GM12878 (cell line): ENCODE measurements at regions not wholly inside any gene's neighbourhood (a gene's known extent, or its start where the extent isn't known, plus 50 kb on each side); places are given as distances from the start of the nearest gene placed in this dataset.

Experiments used
- ATAC-seq: fragments of 200-7000 bp; cut with Tn5 transposase; 3 replicates; pipeline ENCODE4 v1.9.1; 2020; ENCODE audit warnings: mild to moderate bottlenecking, moderate library complexity
- BruUV-seq: library from RNA; stranded (reverse); fragments of 400-500 nt; replicated peaks from 2 replicates; lab custom pipeline; 2021; lab: Mats Ljungman, UMichigan
- CTCF ChIA-PET: fragments of 300-600 bp; sonication (Branson Sonifier 250); formaldehyde crosslinking; extraction: SDS; loops from one replicate; lab custom pipeline; 2021; ENCODE audit warnings: inconsistent platforms; lab: Yijun Ruan, JAX
- POLR2A ChIA-PET: fragments of 350-600 bp; formaldehyde crosslinking; extraction: SDS; loops from one replicate; lab custom pipeline; 2021; ENCODE audit warnings: inconsistent platforms; lab: Charles Lee
- RAD21 ChIA-PET: fragments of 300-600 bp; sonication (Branson Sonifier 250); formaldehyde crosslinking; loops from one replicate; lab custom pipeline; 2023; ENCODE audit warnings: antibody characterized with exemption; ENCODE audit not compliant: unreplicated experiment; lab: Charles Lee
- SMC1A ChIA-PET: fragments of 300-600 bp; sonication (Branson Sonifier 250); formaldehyde crosslinking; loops from one replicate; lab custom pipeline; 2023; ENCODE audit not compliant: unreplicated experiment, uncharacterized antibody; lab: Charles Lee
- DNase-seq: peaks from one replicate; pipeline ENCODE4 v3.0.0-alpha.2; 2011; ENCODE audit warnings: low read depth, low spot score
- FAIRE-seq: peaks from 3 replicates; lab custom pipeline; 2011; peaks lifted over from hg19 to GRCh38; lab: Jason Lieb, UNC
- H2AFZ ChIP-seq: 2 replicates; pipeline ENCODE4 v1.6.0; 2011; ENCODE audit warnings: low read depth, low read length, control low read depth; ENCODE audit not compliant: control insufficient read depth
- H3K27ac ChIP-seq: 2 replicates; pipeline ENCODE4 v1.5.1; 2011; ENCODE audit warnings: control low read depth; ENCODE audit not compliant: control insufficient read depth, insufficient read depth
- H3K27me3 ChIP-seq, 2 experiments: replicated peaks in 1 of 2; 2 replicates each; pipeline versions ENCODE4 v1.6.0 to v1.6.1; 2011; ENCODE audit warnings: low read length in 1 of 2; ENCODE audit not compliant: control insufficient read depth in 2 of 2, insufficient read depth in 2 of 2
- H3K36me3 ChIP-seq, 2 experiments: 2 replicates each; pipeline ENCODE4 v1.5.1; 2011; ENCODE audit warnings: low read length in 1 of 2; ENCODE audit not compliant: control insufficient read depth in 2 of 2, insufficient read depth in 2 of 2
- H3K4me1 ChIP-seq: 2 replicates; pipeline ENCODE4 v1.6.1; 2011; ENCODE audit warnings: mild to moderate bottlenecking, low read length, moderate library complexity, mixed read lengths; ENCODE audit not compliant: control insufficient read depth, insufficient read depth
- H3K4me2 ChIP-seq: 2 replicates; pipeline ENCODE4 v1.6.0; 2011; ENCODE audit warnings: control low read depth; ENCODE audit not compliant: control insufficient read depth, insufficient read depth
- H3K4me3 ChIP-seq: fragments of 200-600 bp; sonication (generic); 2 replicates; pipeline ENCODE4 v1.5.1; 2016
- H3K79me2 ChIP-seq: 2 replicates; pipeline ENCODE4 v1.6.0; 2011; ENCODE audit warnings: low read length; ENCODE audit not compliant: control insufficient read depth, insufficient read depth
- H3K9ac ChIP-seq: 2 replicates; pipeline ENCODE4 v1.8.0; 2011; ENCODE audit warnings: low read length, control low read depth, mixed read lengths; ENCODE audit not compliant: control insufficient read depth, insufficient read depth
- H3K9me3 ChIP-seq: replicated peaks from 3 replicates; pipeline ENCODE4 v1.5.1; 2011; ENCODE audit warnings: mild to moderate bottlenecking, low read length; ENCODE audit not compliant: control insufficient read depth, insufficient read depth
- H4K20me1 ChIP-seq: 2 replicates; pipeline ENCODE4 v1.6.0; 2011; ENCODE audit not compliant: control insufficient read depth, insufficient read depth
- ATF7 ChIP-seq: fragments of 450-650 bp; IDR thresholded peaks from 2 replicates; pipeline ENCODE4 v1.6.1; 2016; ENCODE audit warnings: low read depth, mild to moderate bottlenecking
- CTCF ChIP-seq, 3 experiments: IDR thresholded peaks in 2 of 3; conservative IDR thresholded peaks in 1 of 3; 2 replicates each; pipeline ENCODE4 v1.5.1; 2011; ENCODE audit warnings: low read depth in 3 of 3, low read length in 3 of 3, mild to moderate bottlenecking in 3 of 3, control low read depth in 2 of 3, moderate library complexity in 2 of 3, inconsistent platforms in 1 of 3, mixed read lengths in 1 of 3; ENCODE audit not compliant: control insufficient read depth in 2 of 3, insufficient read depth in 1 of 3; ENCODE audit errors: extremely low read depth in 1 of 3
- E2F4 ChIP-seq: IDR thresholded peaks from 2 replicates; pipeline ENCODE4 v1.6.1; 2012; ENCODE audit warnings: low read depth, low read length, improper control_type of control experiment
- E2F8 ChIP-seq: fragments of 450-650 bp; IDR thresholded peaks from 2 replicates; pipeline ENCODE4 v1.6.1; 2018; ENCODE audit warnings: mild to moderate bottlenecking, low read depth, moderate library complexity; ENCODE audit not compliant: partially characterized antibody
- KAT2A ChIP-seq: conservative IDR thresholded peaks from 2 replicates; pipeline ENCODE4 v1.6.1; 2011; ENCODE audit warnings: low read depth, low read length; ENCODE audit not compliant: control insufficient read depth
- KDM1A ChIP-seq: fragments of 200-600 bp; sonication (generic); IDR thresholded peaks from 2 replicates; pipeline ENCODE4 v1.6.1; 2016; ENCODE audit warnings: borderline replicate concordance
- NR2C1 ChIP-seq: fragments of 450-650 bp; IDR thresholded peaks from 2 replicates; pipeline ENCODE4 v1.6.1; 2017; ENCODE audit warnings: antibody characterized with exemption, mild to moderate bottlenecking, moderate library complexity
- RAD51 ChIP-seq: fragments of 450-650 bp; IDR thresholded peaks from 2 replicates; pipeline ENCODE4 v1.6.1; 2016; ENCODE audit warnings: moderate library complexity, mild to moderate bottlenecking, inconsistent platforms
- SKIL ChIP-seq: fragments of 450-650 bp; IDR thresholded peaks from 2 replicates; pipeline ENCODE4 v1.6.1; 2017; ENCODE audit warnings: mild to moderate bottlenecking, low read depth, inconsistent platforms; ENCODE audit not compliant: poor library complexity, severe bottlenecking
- SMARCA5 ChIP-seq: fragments of 450-650 bp; IDR thresholded peaks from 2 replicates; pipeline ENCODE4 v1.6.1; 2017; ENCODE audit warnings: mild to moderate bottlenecking
- SPI1 ChIP-seq: IDR thresholded peaks from 2 replicates; pipeline ENCODE4 v1.6.1; 2011; ENCODE audit warnings: low read depth, mild to moderate bottlenecking, low read length, moderate library complexity, borderline replicate concordance; ENCODE audit not compliant: insufficient read depth
- SREBF1 ChIP-seq: IDR thresholded peaks from 2 replicates; pipeline ENCODE4 v1.6.1; 2012; ENCODE audit warnings: mild to moderate bottlenecking, low read length
- SRF ChIP-seq, 2 experiments: IDR thresholded peaks; 2 replicates each; pipeline ENCODE4 v1.6.1; 2011; ENCODE audit warnings: low read depth in 2 of 2, low read length in 2 of 2, mild to moderate bottlenecking in 1 of 2, moderate library complexity in 1 of 2
- WGBS: methylation state at CpG from one replicate; pipeline ENCODE4 v1.1.6; 2016; ENCODE audit warnings: low lambda C conversion rate; ENCODE audit not compliant: insufficient replicate concordance, insufficient coverage; ENCODE audit errors: missing lambda C conversion rate; 5-methylcytosine and 5-hydroxymethylcytosine counted together
- in situ Hi-C: fragments of 300-500 bp; cut with MboI; formaldehyde crosslinking; loops from 9 replicates; pipeline ENCODE4 v1.14.3; 2018; ENCODE audit warnings: mixed read lengths
- intact Hi-C: fragments of 100-400 bp; cut with micrococcal nuclease; formaldehyde crosslinking; loops from one replicate; pipeline ENCODE4 v1.14.2; 2022; ENCODE audit not compliant: unreplicated experiment

GRCh38 chr9:79292731-79293280, 279.0 kb upstream of the TLE4 start:
- ChIA-PET SMC1A (interaction anchor here (1.9 kb wide), 1 partner anchor 161 kb away, joined by 4 read pairs; no protein-coding TSS in a partner anchor), CTCF (no interaction called here)
- Histone ChIP-seq H3K36me3 (no peaks in the 10 kb centered on the region), H3K9ac (no peak overlapping the region), H3K4me1 (no peaks in the 10 kb centered on the region), H4K20me1 (no peaks in the 10 kb centered on the region), H3K27ac (no peak overlapping the region), H3K4me3 (no peak overlapping the region), H3K79me2 (no peaks in the 10 kb centered on the region), H3K27me3 (no peaks in the 10 kb centered on the region), H3K9me3 (no peaks in the 10 kb centered on the region), H3K4me2 (no peak overlapping the region)
- intact Hi-C loops, result no loop called here
- ATAC-seq (no peak), FAIRE-seq (no peak), DNase-seq (no peak)
- in situ Hi-C loops, result no loop called here
- WGBS, result 0% methylated on average over 1 of the region's 1 CpG
- no TSS peak for BruUV-seq
- TF ChIP-seq ATF7 (no peak), CTCF (IDR thresholded peaks at IDR 0.05 in 2 of 3, conservative IDR thresholded peaks at IDR 0.05 in 1 of 3; ENCODE audit: control insufficient read depth in 2 of 3, extremely low read depth in 1 of 3, insufficient read depth in 1 of 3, low read depth in 3 of 3, low read length in 3 of 3) (no peak), SKIL (no peak), KAT2A (no peak), SMARCA5 (no peak), RAD51 (no peak), NR2C1 (no peak), KDM1A (no peak), E2F4 (no peak), SPI1 (no peak), SREBF1 (no peak), E2F8 (no peak), SRF (IDR thresholded peaks at IDR 0.05; ENCODE audit: low read depth in 2 of 2, low read length in 2 of 2) (no peak)
- TF ChIP-seq, all 136 proteins: peak for 0
- ChIA-PET POLR2A (no interaction called here), RAD21 (no interaction called here)
- H2AFZ ChIP-seq, result no peak overlapping the region
